Hepatocyte (in vitro differentiated cells): ENCODE measurements at regions not wholly inside any gene's neighbourhood (a gene's known extent, or its start where the extent isn't known, plus 50 kb on each side); places are given as distances from the start of the nearest gene placed in this dataset.

Experiments used
- CTCF ChIP-seq: fragments of 200-600 bp; sonication (generic); IDR thresholded peaks from 2 replicates; pipeline ENCODE4 v1.5.1; 2016; ENCODE audit warnings: antibody characterized with exemption, mild to moderate bottlenecking; ENCODE audit not compliant: poor library complexity
- EZH2 ChIP-seq: fragments of 200-600 bp; sonication (generic); IDR thresholded peaks from 2 replicates; pipeline ENCODE4 v1.6.1; 2016; ENCODE audit warnings: antibody characterized with exemption, mild to moderate bottlenecking, borderline replicate concordance

- TF ChIP-seq CTCF = no peak
- no peak for TF ChIP-seq EZH2
Measured at GRCh38 chr14:42490536-42490935, 883.9 kb downstream of the LRFN5 start.
